Neuronal stem cell (in vitro differentiated cells): ENCODE measurements at regions not wholly inside any gene's neighbourhood (a gene's known extent, or its start where the extent isn't known, plus 50 kb on each side); places are given as distances from the start of the nearest gene placed in this dataset.
A peak's percentile ranks its signal among the peaks of the same experiment; 100 is the strongest.

ENCODE experiments used
- DNase-seq: peaks from one replicate; pipeline ENCODE4 v3.0.0-alpha.2; 2013; ENCODE audit warnings: low spot score
- H2AFZ ChIP-seq: one replicate; pipeline ENCODE4 v1.6.1; 2013; ENCODE audit warnings: mild to moderate bottlenecking, low read length, inconsistent platforms
- H2AK5ac ChIP-seq: 2 replicates; pipeline ENCODE4 v1.6.1; 2013; ENCODE audit warnings: low read depth, mild to moderate bottlenecking, inconsistent platforms, low read length, moderate library complexity, mixed read lengths
- H2BK120ac ChIP-seq: 2 replicates; pipeline ENCODE4 v1.6.1; 2013; ENCODE audit warnings: low read depth, mild to moderate bottlenecking, inconsistent platforms, low read length, moderate library complexity, mixed read lengths
- H2BK12ac ChIP-seq: one replicate; pipeline ENCODE4 v1.6.1; 2013; ENCODE audit warnings: low read length, inconsistent platforms
- H2BK15ac ChIP-seq: 2 replicates; pipeline ENCODE4 v1.6.1; 2013; ENCODE audit warnings: mild to moderate bottlenecking, low read length, inconsistent platforms, mixed read lengths
- H2BK5ac ChIP-seq: one replicate; pipeline ENCODE4 v1.6.1; 2013; ENCODE audit warnings: inconsistent platforms, mild to moderate bottlenecking, low read length, moderate library complexity
- H3K14ac ChIP-seq: one replicate; pipeline ENCODE4 v1.6.1; 2013; ENCODE audit warnings: low read length, inconsistent platforms
- H3K18ac ChIP-seq: 2 replicates; pipeline ENCODE4 v1.6.1; 2013; ENCODE audit warnings: low read length, inconsistent platforms
- H3K23ac ChIP-seq: 2 replicates; pipeline ENCODE4 v1.6.1; 2013; ENCODE audit warnings: low read depth, mild to moderate bottlenecking, mixed read lengths, low read length, inconsistent platforms; ENCODE audit not compliant: poor library complexity
- H3K27ac ChIP-seq: replicated peaks from 3 replicates; pipeline ENCODE4 v1.5.1; 2013; ENCODE audit warnings: low read length, inconsistent platforms
- H3K27me3 ChIP-seq, 3 experiments: 2 replicates each; pipeline ENCODE4 v1.6.1; 2013; ENCODE audit warnings: low read length in 3 of 3, mild to moderate bottlenecking in 2 of 3, inconsistent platforms in 1 of 3, low read depth in 1 of 3, mixed read lengths in 1 of 3, moderate library complexity in 1 of 3; ENCODE audit not compliant: control insufficient read depth in 3 of 3, insufficient read depth in 3 of 3
- H3K36me3 ChIP-seq, 2 donors: replicated peaks in 1 of 2; 2 replicates each; pipeline ENCODE4 v1.6.1; 2013; ENCODE audit warnings: low read length in 2 of 2; ENCODE audit not compliant: control insufficient read depth in 2 of 2, insufficient read depth in 2 of 2
- H3K4ac ChIP-seq: 2 replicates; pipeline ENCODE4 v1.6.1; 2013; ENCODE audit warnings: inconsistent platforms, mild to moderate bottlenecking, low read length, moderate library complexity
- H3K4me1 ChIP-seq, 2 donors: 1 replicate in 1 of 2; 2 replicates in 1 of 2; pipeline ENCODE4 v1.6.1; 2013; ENCODE audit warnings: low read length in 2 of 2, low read depth in 1 of 2; ENCODE audit not compliant: control insufficient read depth in 2 of 2, insufficient read depth in 1 of 2
- H3K4me2 ChIP-seq: one replicate; pipeline ENCODE4 v1.6.1; 2013; ENCODE audit warnings: mild to moderate bottlenecking, low read length, inconsistent platforms; ENCODE audit not compliant: insufficient read depth, poor library complexity, severe bottlenecking
- H3K4me3 ChIP-seq, 2 donors: 2 replicates each; pipeline ENCODE4 v1.5.1; 2013; ENCODE audit warnings: low read length in 2 of 2, mild to moderate bottlenecking in 2 of 2, inconsistent platforms in 1 of 2, moderate library complexity in 1 of 2
- H3K79me1 ChIP-seq: one replicate; pipeline ENCODE4 v1.6.1; 2013; ENCODE audit warnings: low read depth, mild to moderate bottlenecking, inconsistent platforms, low read length, moderate library complexity
- H3K9ac ChIP-seq: one replicate; pipeline ENCODE4 v1.6.1; 2013; ENCODE audit warnings: mild to moderate bottlenecking, low read depth, low read length, inconsistent platforms; ENCODE audit not compliant: poor library complexity
- H3K9me3 ChIP-seq, 2 donors: replicated peaks in 1 of 2; 2 replicates each; pipeline versions ENCODE3 to v1.6.1; 2013; ENCODE audit warnings: low read length in 2 of 2, mild to moderate bottlenecking in 2 of 2, inconsistent platforms in 1 of 2, low read depth in 1 of 2, mixed read lengths in 1 of 2, moderate library complexity in 1 of 2; ENCODE audit not compliant: control insufficient read depth in 2 of 2, insufficient read depth in 1 of 2
- H4K8ac ChIP-seq: one replicate; pipeline ENCODE4 v1.6.1; 2013; ENCODE audit warnings: low read depth, mild to moderate bottlenecking, inconsistent platforms, low read length, moderate library complexity
- H4K91ac ChIP-seq: one replicate; pipeline ENCODE4 v1.6.1; 2013; ENCODE audit warnings: low read length, low read depth, mild to moderate bottlenecking, inconsistent platforms; ENCODE audit not compliant: poor library complexity
- WGBS, 2 donors: extraction: QIAGEN DNeasy Blood & Tissue Kit; methylation state at CpG; one replicate each; pipeline ENCODE4 v1.1.7; 2013; ENCODE audit warnings: missing lambda C conversion rate in 2 of 2, mixed read lengths in 1 of 2; ENCODE audit not compliant: insufficient read length in 2 of 2, insufficient replicate concordance in 1 of 2; ENCODE audit errors: extremely low coverage in 2 of 2; 5-methylcytosine and 5-hydroxymethylcytosine counted together

DNA sequence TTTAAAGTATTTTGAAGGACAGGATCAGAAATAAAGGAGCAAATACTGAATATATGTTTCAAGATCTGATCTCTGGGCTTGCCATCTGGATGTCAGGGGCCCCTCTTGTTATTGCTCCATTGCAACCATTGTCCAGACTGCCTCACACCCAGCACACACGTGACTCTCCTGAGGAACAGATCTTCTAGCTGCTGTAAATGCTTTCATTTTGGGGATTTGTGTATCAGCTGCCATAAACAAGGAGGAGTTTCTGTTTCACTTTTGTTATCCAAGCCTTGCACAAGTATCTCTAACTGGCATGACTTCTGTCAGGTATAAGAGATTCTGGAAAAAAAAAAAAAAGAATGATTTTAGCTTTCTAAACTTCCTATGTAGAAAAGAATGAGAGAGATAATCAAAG, 1624.1 kb upstream of the PRR20A start:
- H2BK15ac ChIP-seq: no peak overlapping the region
- H3K9ac ChIP-seq: no peak overlapping the region
- H2BK120ac ChIP-seq: no peak overlapping the region
- H3K27ac ChIP-seq: no peak overlapping the region
- peak overlapping the region; percentile 45 for H2AFZ ChIP-seq
- no peak overlapping the region for H2AK5ac ChIP-seq
- no peaks in the 10 kb centered on the region for H3K27me3 ChIP-seq
- no peak overlapping the region for H2BK12ac ChIP-seq
- H4K91ac ChIP-seq: no peak overlapping the region
- no peaks in the 10 kb centered on the region for H3K36me3 ChIP-seq
- no peak overlapping the region for H3K23ac ChIP-seq
- no CpG with 5 or more reads among the region's 1 CpG for WGBS, 2 donors
- H3K79me1 ChIP-seq: no peaks in the 10 kb centered on the region
- no peak overlapping the region for H2BK5ac ChIP-seq
- no peaks in the 10 kb centered on the region for H3K9me3 ChIP-seq
- H3K4me2 ChIP-seq: no peak overlapping the region
- H3K4ac ChIP-seq: no peak overlapping the region
- no peak overlapping the region for H4K8ac ChIP-seq
- H3K4me3 ChIP-seq: no peak overlapping the region
- no peak overlapping the region for H3K14ac ChIP-seq
- DNase-seq: no peak
- no peaks in the 10 kb centered on the region for H3K4me1 ChIP-seq
- no peak overlapping the region for H3K18ac ChIP-seq

DNA sequence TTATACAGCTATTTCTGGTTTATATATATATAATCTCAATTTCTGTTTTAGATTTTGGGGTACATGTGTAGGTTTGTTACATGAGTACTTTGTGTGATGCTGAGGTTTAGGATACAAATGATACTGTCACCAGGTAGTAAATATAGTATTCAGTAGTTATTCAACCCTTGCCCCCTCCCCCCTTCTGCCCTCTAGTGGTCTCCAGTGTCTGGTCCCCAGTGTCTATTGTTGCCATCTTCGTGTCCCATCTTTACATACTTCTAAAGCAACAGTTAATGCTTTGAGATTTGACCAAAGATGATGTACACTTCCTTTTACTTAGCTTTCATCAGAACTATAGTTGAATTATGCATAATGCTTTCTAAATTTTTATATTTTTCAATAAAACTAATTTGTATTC, 1623.4 kb upstream of the PRR20A start:
- Histone ChIP-seq H2BK5ac (no peak overlapping the region), H2AK5ac (no peak overlapping the region), H3K4me2 (no peak overlapping the region), H3K4ac (no peak overlapping the region), H3K14ac (no peak overlapping the region), H2BK120ac (no peak overlapping the region), H3K27me3 (no peaks in the 10 kb centered on the region), H3K18ac (no peak overlapping the region), H3K9me3 (no peaks in the 10 kb centered on the region), H3K36me3 (no peaks in the 10 kb centered on the region), H3K27ac (no peak overlapping the region), H3K4me3 (no peak overlapping the region), H2AFZ (no peak overlapping the region), H4K8ac (no peak overlapping the region), H3K79me1 (no peaks in the 10 kb centered on the region), H4K91ac (no peak overlapping the region), H3K9ac (no peak overlapping the region), H3K4me1 (no peaks in the 10 kb centered on the region), H2BK15ac (no peak overlapping the region), H3K23ac (no peak overlapping the region), H2BK12ac (no peak overlapping the region)
- WGBS, 2 donors: no CpG with 5 or more reads among the region's 1 CpG
- DNase-seq: no peak

DNA sequence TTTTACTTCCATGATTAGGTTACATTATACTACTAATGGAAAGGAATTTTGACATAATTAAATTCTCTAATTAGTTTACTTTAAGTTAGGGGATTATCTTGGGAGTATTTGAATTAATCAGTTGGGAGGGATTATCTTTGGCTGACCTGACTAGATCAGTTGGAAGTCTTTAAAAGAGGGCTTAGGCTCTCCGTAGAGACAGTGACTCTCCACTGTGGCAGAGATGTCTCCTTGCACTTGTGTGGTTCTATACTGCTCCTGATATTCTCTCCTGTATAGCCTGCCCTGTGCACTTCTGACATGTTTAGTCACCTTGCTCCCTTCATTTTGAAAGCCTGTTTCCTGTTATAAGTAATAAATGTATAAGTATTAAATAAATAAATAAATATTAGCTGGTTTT, 1612.3 kb upstream of the PRR20A start:
- no peak for DNase-seq
- H2AK5ac ChIP-seq: no peak overlapping the region

DNA sequence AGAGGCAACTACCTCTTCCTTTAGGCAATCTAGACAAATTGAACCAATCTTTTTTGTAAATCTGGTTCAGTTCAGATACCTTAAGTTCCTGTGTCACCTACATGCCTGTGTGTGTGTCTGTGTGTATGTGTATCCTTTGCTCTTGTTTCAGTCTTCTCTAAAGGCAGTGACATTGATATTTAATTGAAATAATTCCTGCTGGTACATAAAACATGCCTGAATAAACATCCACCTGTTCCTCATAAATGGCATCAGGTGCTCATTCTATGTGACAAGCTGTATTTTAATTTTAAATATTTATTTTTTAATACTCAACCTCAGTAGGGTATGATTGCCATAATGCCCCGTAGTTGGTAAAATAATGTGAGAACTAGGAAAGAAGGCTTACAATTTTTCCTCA, 1606.4 kb upstream of the PRR20A start:
- no peak overlapping the region for H2BK5ac ChIP-seq
- no peak overlapping the region for H3K9ac ChIP-seq
- DNase-seq: no peak
- H3K23ac ChIP-seq: no peak overlapping the region
- H3K14ac ChIP-seq: no peak overlapping the region
- no peak overlapping the region for H3K18ac ChIP-seq
- no peak overlapping the region for H4K8ac ChIP-seq
- no peak overlapping the region for H3K4me2 ChIP-seq
- no CpG with 5 or more reads among the region's 1 CpG for WGBS, 2 donors
- no peaks in the 10 kb centered on the region for H3K36me3 ChIP-seq
- no peaks in the 10 kb centered on the region for H3K79me1 ChIP-seq
- no peak overlapping the region for H2BK15ac ChIP-seq
- no peak overlapping the region for H3K4me3 ChIP-seq
- H3K27me3 ChIP-seq: no peaks in the 10 kb centered on the region
- H2BK120ac ChIP-seq: no peak overlapping the region
- no peak overlapping the region for H3K27ac ChIP-seq
- H3K9me3 ChIP-seq: peaks cover 0 to 10% of the 10 kb centered on the region in 2 donors
- no peaks in the 10 kb centered on the region for H3K4me1 ChIP-seq
- H4K91ac ChIP-seq: no peak overlapping the region
- H3K4ac ChIP-seq: no peak overlapping the region
- H2AK5ac ChIP-seq: no peak overlapping the region
- no peak overlapping the region for H2AFZ ChIP-seq
- no peak overlapping the region for H2BK12ac ChIP-seq

More for the DNA sequence above, 1612.3 kb upstream of the PRR20A start:
- Histone ChIP-seq H3K4me3 (no peak overlapping the region), H3K4ac (no peak overlapping the region), H3K4me1 (peaks cover 0 to 1% of the 10 kb centered on the region in 2 donors), H3K79me1 (no peaks in the 10 kb centered on the region), H3K27me3 (no peaks in the 10 kb centered on the region), H3K14ac (no peak overlapping the region), H2AFZ (no peak overlapping the region), H3K18ac (no peak overlapping the region), H2BK15ac (no peak overlapping the region), H2BK120ac (no peak overlapping the region), H3K27ac (no peak overlapping the region), H3K23ac (no peak overlapping the region), H3K36me3 (no peaks in the 10 kb centered on the region), H3K9ac (no peak overlapping the region), H4K8ac (no peak overlapping the region), H2BK12ac (no peak overlapping the region), H4K91ac (no peak overlapping the region), H3K4me2 (no peak overlapping the region), H3K9me3 (peaks cover 3 to 12% of the 10 kb centered on the region in 2 donors), H2BK5ac (no peak overlapping the region)
- no CpG with 5 or more reads among the region's 1 CpG for WGBS, 2 donors
